Stimulated activated CD4-positive, alpha-beta T cell treated with anti-CD3 and anti-CD28 coated beads, Interleukin-4, amount 100 ng/mL, for 1 hour (primary cell): ENCODE measurements at regions not wholly inside any gene's neighbourhood (a gene's known extent, or its start where the extent isn't known, plus 50 kb on each side); places are given as distances from the start of the nearest gene placed in this dataset.

Source experiments
- DNase-seq: peaks from one replicate; pipeline ENCODE4 v3.0.0-alpha.2; 2020

DNA sequence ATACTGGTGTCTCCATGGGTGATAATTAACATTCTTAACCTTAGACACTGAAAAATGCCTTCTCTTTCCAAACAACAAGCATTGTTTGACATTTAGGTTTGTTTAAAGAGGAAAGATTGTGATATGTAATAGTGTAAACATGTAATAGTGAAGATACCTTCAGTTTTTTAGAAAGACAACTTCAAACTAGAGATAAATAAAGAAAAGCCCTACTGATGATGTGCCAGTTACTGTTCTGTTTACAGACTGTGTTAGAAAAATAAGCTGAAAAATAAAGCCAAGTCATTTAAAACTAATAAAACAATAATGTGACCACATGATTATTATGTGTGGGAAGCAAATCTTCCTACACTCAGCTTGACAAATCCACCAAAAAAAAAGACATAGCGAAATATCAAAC, 2035.3 kb upstream of the TENM3 start:
- DNase-seq, result no peak

DNA sequence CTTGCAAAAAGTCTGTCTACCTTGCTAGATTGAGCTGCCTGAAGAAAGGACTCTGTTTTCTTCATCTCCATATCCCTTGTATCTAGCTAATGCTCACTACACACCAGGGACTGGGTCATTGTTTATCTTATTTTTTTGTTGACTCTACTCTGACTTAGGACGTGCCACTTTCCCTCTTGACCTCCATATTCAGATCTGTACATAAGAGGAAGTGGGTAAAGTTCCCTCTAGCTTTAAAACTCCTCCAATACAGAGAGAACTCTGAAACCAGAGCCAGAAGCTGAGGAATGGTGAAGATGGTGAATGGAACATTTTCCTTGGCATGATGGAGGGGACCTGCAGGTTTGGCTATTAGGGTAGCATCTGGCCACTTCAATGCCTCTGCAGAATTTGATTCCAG, 2026.1 kb upstream of the TENM3 start:
- DNase-seq, result no peak

- no peak for DNase-seq
Measured at GRCh38 chr4:180219080-180219479, 2024.1 kb upstream of the TENM3 start.

GRCh38 chr4:180225977-180226376, 2017.2 kb upstream of the TENM3 start:
- no peak for DNase-seq

DNA sequence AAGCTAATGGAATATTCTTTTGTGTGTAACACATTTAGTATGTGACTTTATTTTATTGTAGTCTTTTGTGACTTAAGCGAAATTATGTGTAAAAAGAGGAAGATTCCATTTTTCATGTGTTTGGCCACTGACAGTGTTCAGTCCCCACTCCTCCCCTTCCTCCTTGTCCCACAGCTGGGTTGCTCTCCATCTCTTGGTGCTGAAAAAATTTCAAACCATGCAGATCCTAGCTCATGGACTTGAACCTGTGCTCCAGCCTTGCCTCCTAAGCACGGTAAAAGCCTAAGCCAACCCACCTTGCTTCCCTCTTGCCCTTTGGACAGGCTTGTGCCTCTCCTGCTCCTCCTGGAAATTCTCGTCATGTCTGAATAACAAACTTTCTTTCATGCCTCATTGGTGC, 2008.5 kb upstream of the TENM3 start:
- no peak for DNase-seq

DNA sequence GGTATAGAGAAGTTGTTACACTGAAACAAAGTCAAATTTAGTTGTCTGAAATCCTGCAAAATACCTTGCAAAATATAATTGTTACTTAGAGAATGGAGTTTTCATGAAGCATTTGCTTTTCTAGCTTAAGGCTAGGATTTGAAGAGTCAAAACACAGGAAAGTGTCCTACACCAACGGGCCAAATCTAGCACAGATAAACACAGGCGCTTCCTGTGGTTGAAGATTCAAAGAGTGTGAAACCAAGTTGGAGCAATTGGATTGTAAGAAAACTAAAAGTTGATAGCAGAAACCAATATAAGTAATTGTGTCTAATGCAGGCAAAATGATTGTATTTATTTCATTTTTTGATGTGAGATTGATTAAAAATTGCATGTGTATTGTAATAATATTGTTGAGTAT, 2002.5 kb upstream of the TENM3 start:
- no peak for DNase-seq

DNA sequence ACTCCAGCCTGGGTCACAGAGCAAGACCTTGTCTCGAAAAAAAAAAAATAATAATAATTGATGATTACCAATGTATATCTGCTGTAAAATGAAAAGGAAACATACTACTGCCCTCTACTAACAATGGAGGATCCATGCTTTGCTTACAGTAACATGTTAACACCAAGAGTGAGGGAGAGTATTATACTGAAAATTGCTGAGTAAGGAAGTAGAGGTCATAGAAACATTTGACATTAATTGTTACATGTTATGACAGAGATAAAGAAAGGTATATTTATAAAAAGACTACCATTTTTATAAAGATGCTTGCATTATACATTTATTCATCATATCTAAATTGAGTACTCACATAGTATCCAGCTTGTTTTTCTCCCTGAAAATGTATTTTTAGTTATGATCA, 1989.8 kb upstream of the TENM3 start:
- no peak for DNase-seq

DNA sequence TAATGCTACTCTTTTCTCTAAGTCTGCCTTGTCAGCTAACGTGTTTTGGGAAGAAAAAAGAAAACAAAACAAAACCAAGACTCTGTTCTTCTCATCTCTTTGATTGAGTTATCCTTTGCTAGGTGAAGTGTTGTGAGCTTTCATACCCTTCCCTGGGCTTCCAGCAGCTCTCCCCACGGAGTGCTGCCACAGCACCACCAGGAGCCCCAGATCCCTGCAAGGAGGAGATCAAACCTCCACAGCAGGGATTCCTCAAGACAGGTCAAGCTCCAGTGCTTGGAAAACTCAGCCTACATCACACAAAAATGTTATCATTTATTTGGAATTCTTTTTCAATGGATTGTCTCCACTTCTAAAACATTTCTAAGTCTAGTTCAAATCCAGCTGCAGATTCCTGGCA, 1981.9 kb upstream of the TENM3 start:
- DNase-seq, result no peak

DNA sequence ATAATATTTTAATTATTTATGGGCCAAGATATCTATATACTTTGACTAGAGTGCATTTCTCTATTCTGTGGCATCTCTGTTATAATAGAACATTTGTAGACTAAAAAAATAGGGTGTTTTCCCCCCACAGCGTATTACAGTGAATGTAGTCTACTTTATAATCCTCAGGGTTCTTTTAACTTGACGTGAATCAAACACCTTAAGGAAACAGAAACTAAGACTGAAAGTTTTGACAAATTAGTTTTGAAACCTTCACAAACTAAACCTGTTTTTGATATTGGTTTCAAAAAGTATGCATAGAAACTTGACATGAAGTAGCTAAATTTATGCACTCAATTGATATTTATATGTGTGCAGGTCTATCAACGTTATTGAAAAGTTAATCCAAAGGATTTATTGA, 1963.1 kb upstream of the TENM3 start:
- DNase-seq, result no peak

- no peak for DNase-seq
Measured at GRCh38 chr4:180280726-180281297, 1962.4 kb upstream of the TENM3 start.

GRCh38 chr4:180281724-180282123, 1961.5 kb upstream of the TENM3 start:
- DNase-seq, result no peak

GRCh38 chr4:180284267-180284666, 1958.9 kb upstream of the TENM3 start:
- no peak for DNase-seq

GRCh38 chr4:180285796-180286195, 1957.4 kb upstream of the TENM3 start:
- DNase-seq, result no peak

DNA sequence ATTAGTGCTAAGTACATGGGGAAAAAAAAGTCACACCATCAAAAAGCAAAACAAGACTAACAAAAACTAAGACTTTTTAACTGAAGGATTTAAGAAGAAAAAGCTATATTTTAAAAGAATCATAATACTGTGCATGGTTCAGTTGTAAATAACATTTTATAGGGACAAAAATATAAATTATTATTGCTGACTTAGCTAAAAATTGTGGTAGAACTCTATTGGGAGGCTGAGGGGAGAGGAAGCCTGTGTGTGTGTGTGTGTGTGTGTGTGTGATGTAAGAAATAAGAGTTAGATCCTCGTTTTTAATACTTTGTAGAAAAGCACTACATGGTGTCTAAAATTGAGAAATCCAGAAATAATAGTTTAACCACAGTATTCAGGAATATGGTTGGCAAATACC, 1950.9 kb upstream of the TENM3 start:
- no peak for DNase-seq

- no peak for DNase-seq
Measured at GRCh38 chr4:180296036-180296599, 1947.1 kb upstream of the TENM3 start.

DNA sequence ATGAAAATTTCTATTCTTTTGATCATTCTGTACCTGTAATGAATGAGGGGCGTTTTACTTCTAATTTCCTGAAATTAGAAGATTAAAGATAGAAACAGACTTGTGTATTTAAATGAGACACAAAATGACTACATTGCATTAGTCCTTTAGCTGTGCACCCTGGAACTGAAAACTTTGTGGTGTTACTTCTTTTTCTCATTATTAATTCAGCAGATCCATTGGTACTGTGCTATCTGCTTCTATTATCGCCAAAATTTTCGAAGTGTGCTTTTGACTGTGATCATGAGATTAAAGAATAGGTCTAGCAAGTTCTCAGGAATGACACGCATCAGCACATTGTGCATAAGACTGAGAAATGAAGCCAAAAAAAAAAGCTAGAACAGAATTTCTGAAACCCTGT, 1938.9 kb upstream of the TENM3 start:
- no peak for DNase-seq

DNA sequence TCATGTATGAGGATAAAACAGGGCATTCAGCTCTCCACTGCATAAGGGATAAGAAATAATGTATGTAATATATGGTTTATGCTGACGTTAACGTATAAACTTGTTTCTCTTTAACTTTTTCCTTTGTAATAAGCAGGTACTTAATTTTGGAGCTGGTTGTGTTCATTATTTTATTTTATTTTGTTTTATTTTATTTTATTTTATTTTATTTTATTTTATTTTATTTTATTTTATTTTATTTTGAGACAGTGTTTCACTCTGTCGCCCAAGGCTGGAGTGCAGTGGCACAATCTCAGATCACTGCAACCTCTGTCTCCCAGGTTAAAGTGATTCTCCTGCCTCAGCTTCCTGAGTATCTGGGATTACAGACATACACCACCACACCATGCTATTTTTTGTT, 1932.6 kb upstream of the TENM3 start:
- DNase-seq, result no peak

- DNase-seq, result no peak
Measured at GRCh38 chr4:180314972-180315371, 1928.2 kb upstream of the TENM3 start.

GRCh38 chr4:180330521-180330920, 1912.7 kb upstream of the TENM3 start:
- no peak for DNase-seq

DNA sequence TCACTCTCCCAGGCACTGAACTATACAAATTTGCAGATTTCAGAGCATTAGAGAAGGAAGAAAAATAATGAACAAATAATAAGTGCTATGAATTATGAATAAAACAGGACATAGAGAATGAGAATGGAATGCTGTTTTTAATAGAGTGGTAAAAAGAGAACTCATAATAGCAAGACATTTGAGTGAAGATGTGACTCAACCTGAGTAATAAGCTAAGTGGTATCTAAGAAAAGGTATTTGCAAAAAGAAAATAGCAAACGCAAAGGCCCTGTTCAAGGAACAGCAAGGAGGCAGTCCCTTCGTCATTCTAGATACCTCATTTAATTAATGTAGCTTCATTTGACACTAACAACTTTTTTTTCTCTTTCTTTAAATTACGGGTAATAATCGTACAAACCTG, 1910.0 kb upstream of the TENM3 start:
- DNase-seq, result no peak

DNA sequence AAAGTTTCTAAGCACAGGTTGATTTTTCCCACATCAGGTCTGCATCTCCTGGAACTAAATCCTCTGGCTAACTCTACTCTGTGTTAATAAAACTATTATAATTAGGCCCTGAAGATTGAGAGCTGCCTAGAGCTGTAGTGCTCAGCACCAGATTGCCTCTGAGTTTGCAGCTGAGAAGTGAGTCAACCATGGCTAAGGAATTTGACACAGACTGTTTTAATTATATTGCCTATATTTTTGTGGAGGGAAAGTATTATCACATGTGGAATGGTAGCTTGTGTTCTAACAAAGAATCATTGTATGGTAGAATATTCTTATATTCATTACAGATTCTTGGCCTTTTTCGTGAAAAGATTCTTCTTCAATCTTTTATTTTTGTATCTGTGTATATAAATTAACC, 1907.6 kb upstream of the TENM3 start:
- DNase-seq, result no peak

DNA sequence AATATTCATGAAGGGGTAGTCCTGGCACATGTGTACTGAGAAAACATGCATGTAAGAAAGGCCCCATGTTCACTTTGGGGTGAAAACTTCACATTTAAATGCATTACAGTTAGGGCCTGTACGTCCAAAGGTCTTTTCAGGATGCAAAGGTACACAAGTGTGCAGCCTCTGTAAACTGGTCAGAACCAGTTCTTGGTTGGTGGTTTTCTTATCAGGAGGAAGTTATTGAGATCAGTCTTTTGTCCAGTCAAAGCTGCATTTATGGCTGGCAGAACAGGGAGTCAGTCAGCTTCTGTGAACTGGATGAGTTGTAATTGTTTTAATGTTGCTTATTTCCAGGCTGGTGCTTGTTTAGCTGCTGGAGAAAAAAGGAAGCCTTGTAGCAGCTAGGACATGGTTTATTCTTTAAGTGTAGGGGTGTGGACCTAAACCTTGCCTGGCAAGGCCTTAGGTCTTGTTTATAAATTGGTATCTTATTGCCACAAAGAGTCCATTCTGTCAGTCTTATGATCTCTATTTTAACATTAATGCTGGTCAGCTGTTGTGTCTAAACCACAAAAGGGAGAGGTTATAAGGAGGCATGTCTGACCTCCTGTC, 1906.6 kb upstream of the TENM3 start:
- no peak for DNase-seq

GRCh38 chr4:180341926-180342325, 1901.3 kb upstream of the TENM3 start:
- DNase-seq, result no peak

- no peak for DNase-seq
Measured at GRCh38 chr4:180350901-180351300, 1892.3 kb upstream of the TENM3 start.

GRCh38 chr4:180356766-180357165, 1886.4 kb upstream of the TENM3 start:
- DNase-seq, result no peak
